GM12872 (cell line): ENCODE measurements at regions not wholly inside any gene's neighbourhood (a gene's known extent, or its start where the extent isn't known, plus 50 kb on each side); places are given as distances from the start of the nearest gene placed in this dataset.

ENCODE experiments used
- TF ChIP-seq, protein P1 (sequence below): IDR thresholded peaks from 3 replicates; pipeline ENCODE4 v1.5.1; 2011; ENCODE audit warnings: low read depth, mild to moderate bottlenecking, low read length, moderate library complexity; ENCODE audit not compliant: insufficient read depth

GRCh38 chr13:104614361-104615145 is 1548.3 kb upstream of the SLC10A2 start:
- TF ChIP-seq, protein P1, sequence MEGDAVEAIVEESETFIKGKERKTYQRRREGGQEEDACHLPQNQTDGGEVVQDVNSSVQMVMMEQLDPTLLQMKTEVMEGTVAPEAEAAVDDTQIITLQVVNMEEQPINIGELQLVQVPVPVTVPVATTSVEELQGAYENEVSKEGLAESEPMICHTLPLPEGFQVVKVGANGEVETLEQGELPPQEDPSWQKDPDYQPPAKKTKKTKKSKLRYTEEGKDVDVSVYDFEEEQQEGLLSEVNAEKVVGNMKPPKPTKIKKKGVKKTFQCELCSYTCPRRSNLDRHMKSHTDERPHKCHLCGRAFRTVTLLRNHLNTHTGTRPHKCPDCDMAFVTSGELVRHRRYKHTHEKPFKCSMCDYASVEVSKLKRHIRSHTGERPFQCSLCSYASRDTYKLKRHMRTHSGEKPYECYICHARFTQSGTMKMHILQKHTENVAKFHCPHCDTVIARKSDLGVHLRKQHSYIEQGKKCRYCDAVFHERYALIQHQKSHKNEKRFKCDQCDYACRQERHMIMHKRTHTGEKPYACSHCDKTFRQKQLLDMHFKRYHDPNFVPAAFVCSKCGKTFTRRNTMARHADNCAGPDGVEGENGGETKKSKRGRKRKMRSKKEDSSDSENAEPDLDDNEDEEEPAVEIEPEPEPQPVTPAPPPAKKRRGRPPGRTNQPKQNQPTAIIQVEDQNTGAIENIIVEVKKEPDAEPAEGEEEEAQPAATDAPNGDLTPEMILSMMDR, result no peak

DNA sequence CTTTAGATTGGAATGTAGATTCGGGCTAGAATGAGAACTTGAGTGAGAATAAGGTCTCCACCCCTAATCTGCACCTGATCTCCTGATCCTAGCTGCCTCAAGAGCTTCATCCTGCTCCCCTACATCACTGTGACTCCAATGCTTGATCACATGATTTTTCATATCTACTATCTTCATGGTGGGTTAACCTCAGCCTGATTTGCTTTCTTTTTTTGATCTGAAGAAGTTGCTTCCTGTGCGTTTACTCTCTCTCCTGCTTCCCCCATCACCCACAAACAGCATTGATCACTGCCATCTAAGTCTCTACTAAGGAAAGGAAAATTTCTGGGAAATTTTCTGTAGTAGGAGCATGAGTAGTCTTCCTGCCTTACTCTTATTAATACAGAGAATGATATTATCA is 1542.1 kb upstream of the SLC10A2 start:
- TF ChIP-seq, protein P1, result no peak

- TF ChIP-seq, protein P1, result no peak
Observed at GRCh38 chr13:104597546-104598180, 1531.4 kb upstream of the SLC10A2 start.

GRCh38 chr13:104595511-104595910 is 1529.3 kb upstream of the SLC10A2 start:
- TF ChIP-seq, protein P1, result no peak

DNA sequence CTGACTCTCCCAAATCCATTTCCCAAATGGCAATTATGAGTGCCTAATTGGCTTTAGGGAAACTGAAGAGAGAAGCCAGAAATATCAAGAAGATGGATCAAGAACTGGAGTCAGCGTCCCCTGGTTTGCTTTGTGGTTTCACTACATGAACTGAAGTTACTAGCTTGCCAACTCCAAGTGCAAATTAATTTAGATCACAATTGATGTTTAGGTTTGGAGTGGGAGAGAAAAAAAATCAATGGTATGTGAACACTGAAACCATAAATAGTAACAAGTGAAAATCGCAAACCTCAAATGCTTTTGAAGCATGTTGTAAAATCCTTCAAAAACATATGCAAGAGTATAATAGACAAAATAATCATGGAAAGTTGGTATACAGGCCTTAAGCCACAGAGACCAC is 1528.6 kb upstream of the SLC10A2 start:
- TF ChIP-seq, protein P1, result no peak

- TF ChIP-seq, protein P1, result no peak
Observed at GRCh38 chr13:104593693-104594092, 1527.5 kb upstream of the SLC10A2 start.

DNA sequence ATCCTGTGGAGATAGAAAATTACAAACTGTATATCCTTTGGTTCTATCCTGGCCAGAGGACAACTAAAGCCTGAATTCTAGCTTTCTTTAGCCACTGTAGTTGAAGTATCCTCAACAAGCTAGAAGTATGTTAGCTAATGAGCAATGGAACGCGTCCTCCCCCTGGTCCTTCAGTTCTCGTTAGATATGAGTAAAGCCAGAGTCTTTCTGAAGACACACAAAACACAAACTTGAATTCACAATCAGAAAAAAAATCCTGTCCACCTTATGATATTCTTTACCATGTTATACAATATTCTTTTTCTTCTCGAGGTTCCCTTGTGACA is 1527.0 kb upstream of the SLC10A2 start:
- TF ChIP-seq, protein P1, result no peak
